Neural cell (in vitro differentiated cells): ENCODE measurements at regions not wholly inside any gene's neighbourhood (a gene's known extent, or its start where the extent isn't known, plus 50 kb on each side); places are given as distances from the start of the nearest gene placed in this dataset.

Experiments used
- H2AFZ ChIP-seq: fragments of 200-600, 300-800 bp; sonication (generic), shearing (Covaris generic); 2 replicates; pipeline ENCODE4 v1.6.0; 2014; ENCODE audit warnings: low read depth, mild to moderate bottlenecking, antibody characterized with exemption, low read length, moderate library complexity
- H3F3A ChIP-seq: fragments of 200-600 bp; shearing (Covaris generic); 2 replicates; pipeline ENCODE4 v1.6.1; 2016; ENCODE audit warnings: mild to moderate bottlenecking, moderate library complexity, mixed read lengths, antibody characterized with exemption, low read length; ENCODE audit not compliant: insufficient read depth, poor library complexity, severe bottlenecking
- H3K27ac ChIP-seq: fragments of 200-600, 300-800 bp; sonication (generic), shearing (Covaris generic); 2 replicates; pipeline ENCODE4 v1.5.1; 2014; ENCODE audit warnings: mild to moderate bottlenecking, low read length, moderate library complexity
- H3K27me3 ChIP-seq: fragments of 300-800, 200-600 bp; sonication (generic), shearing (Covaris generic); 2 replicates; pipeline ENCODE4 v1.6.0; 2014; ENCODE audit warnings: mild to moderate bottlenecking, low read depth, low read length, moderate library complexity; ENCODE audit not compliant: insufficient read depth
- H3K36me3 ChIP-seq: fragments of 300-800, 200-600 bp; sonication (generic), shearing (Covaris generic); 2 replicates; pipeline ENCODE4 v1.5.1; 2014; ENCODE audit warnings: mild to moderate bottlenecking, antibody characterized with exemption, low read length, moderate library complexity; ENCODE audit not compliant: insufficient read depth
- H3K4me2 ChIP-seq: fragments of 300-800, 200-600 bp; sonication (generic), shearing (Covaris generic); 2 replicates; pipeline ENCODE4 v1.6.0; 2014; ENCODE audit warnings: mild to moderate bottlenecking, low read length
- H3K4me3 ChIP-seq: fragments of 300-800, 200-600 bp; sonication (generic), shearing (Covaris generic); 2 replicates; pipeline ENCODE4 v1.5.1; 2014; ENCODE audit warnings: mild to moderate bottlenecking, low read length, moderate library complexity
- H3K79me2 ChIP-seq: fragments of 200-600 bp; shearing (Covaris generic); replicated peaks from 2 replicates; pipeline ENCODE4 v1.6.0; 2014; ENCODE audit warnings: mild to moderate bottlenecking, low read length, moderate library complexity; ENCODE audit not compliant: insufficient read depth
- H3K9ac ChIP-seq: fragments of 300-800, 200-600 bp; sonication (generic), shearing (Covaris generic); 2 replicates; pipeline ENCODE4 v1.6.1; 2016; ENCODE audit warnings: mild to moderate bottlenecking, low read length, mixed read lengths
- H3K9me2 ChIP-seq: fragments of 200-600 bp; shearing (Covaris generic); 2 replicates; pipeline ENCODE4 v1.6.1; 2016; ENCODE audit warnings: mild to moderate bottlenecking, low read length, mixed read lengths; ENCODE audit not compliant: insufficient read depth
- H3K9me3 ChIP-seq: fragments of 200-600, 300-800 bp; sonication (generic), shearing (Covaris generic); 2 replicates; pipeline ENCODE4 v1.6.1; 2016; ENCODE audit warnings: mild to moderate bottlenecking, mixed run types, low read length, moderate library complexity, mixed read lengths
- H4K20me1 ChIP-seq: fragments of 200-600 bp; shearing (Covaris generic); 2 replicates; pipeline ENCODE4 v1.6.1; 2016; ENCODE audit warnings: mild to moderate bottlenecking, mixed run types; ENCODE audit not compliant: insufficient read depth
- CTCF ChIP-seq: fragments of 450-650 bp; IDR thresholded peaks from 2 replicates; pipeline ENCODE4 v1.5.1; 2014; ENCODE audit warnings: antibody characterized with exemption, mild to moderate bottlenecking, moderate library complexity; ENCODE audit not compliant: poor library complexity, severe bottlenecking
- EP300 ChIP-seq: fragments of 450-650 bp; conservative IDR thresholded peaks from 2 replicates; pipeline ENCODE4 v1.6.1; 2014; ENCODE audit warnings: antibody characterized with exemption, mild to moderate bottlenecking, moderate library complexity; ENCODE audit not compliant: poor library complexity, severe bottlenecking
- EZH2 ChIP-seq: fragments of 200-600, 300-800 bp; shearing (Covaris generic), sonication (generic); IDR thresholded peaks from 2 replicates; pipeline ENCODE4 v1.6.1; 2014; ENCODE audit warnings: antibody characterized with exemption, low read length, borderline replicate concordance, mild to moderate bottlenecking; ENCODE audit not compliant: insufficient read depth, poor library complexity, severe bottlenecking
- MXI1 ChIP-seq: fragments of 450-650 bp; conservative IDR thresholded peaks from 2 replicates; pipeline ENCODE4 v1.6.1; 2014; ENCODE audit warnings: antibody characterized with exemption, mild to moderate bottlenecking; ENCODE audit not compliant: poor library complexity, severe bottlenecking
- POLR2AphosphoS5 ChIP-seq: IDR thresholded peaks from 2 replicates; pipeline ENCODE4 v1.6.1; 2012
- RAD21 ChIP-seq: fragments of 450-650 bp; conservative IDR thresholded peaks from 2 replicates; pipeline ENCODE4 v1.6.1; 2014; ENCODE audit warnings: antibody characterized with exemption, mild to moderate bottlenecking, moderate library complexity
- REST ChIP-seq: IDR thresholded peaks from 2 replicates; pipeline ENCODE4 v1.6.1; 2012; ENCODE audit warnings: borderline replicate concordance
- SMC3 ChIP-seq: fragments of 450-650 bp; conservative IDR thresholded peaks from 2 replicates; pipeline ENCODE4 v1.6.1; 2014; ENCODE audit warnings: antibody characterized with exemption, mild to moderate bottlenecking, moderate library complexity; ENCODE audit not compliant: poor library complexity
- TAF1 ChIP-seq: IDR thresholded peaks from 2 replicates; pipeline ENCODE4 v1.6.1; 2012; ENCODE audit warnings: low read depth

- Histone ChIP-seq H3K9me2 (no peaks in the 10 kb centered on the region), H3K27me3 (no peaks in the 10 kb centered on the region), H3F3A (no peaks in the 10 kb centered on the region), H4K20me1 (no peaks in the 10 kb centered on the region), H3K27ac (peak overlapping the region; percentile 92), H3K9ac (no peak overlapping the region), H3K36me3 (no peaks in the 10 kb centered on the region), H3K79me2 (no peaks in the 10 kb centered on the region), H3K4me3 (no peak overlapping the region), H2AFZ (no peak overlapping the region), H3K9me3 (no peaks in the 10 kb centered on the region), H3K4me2 (no peak overlapping the region)
- TF ChIP-seq MXI1 (no peak), TAF1 (no peak), CTCF (no peak), EZH2 (no peak), REST (no peak), SMC3 (no peak), POLR2AphosphoS5 (no peak), EP300 (no peak), RAD21 (no peak)
These were observed 153.9 kb downstream of the RNASET2 start for GRCh38 chr6:166802401-166802800.

GRCh38 chr6:166800137-166800536, 156.2 kb downstream of the RNASET2 start:
- Histone ChIP-seq H4K20me1 (no peaks in the 10 kb centered on the region), H3K9ac (no peak overlapping the region), H3K4me3 (no peak overlapping the region), H2AFZ (no peak overlapping the region), H3K9me2 (no peaks in the 10 kb centered on the region), H3K9me3 (no peaks in the 10 kb centered on the region), H3K27me3 (no peaks in the 10 kb centered on the region), H3F3A (no peaks in the 10 kb centered on the region), H3K4me2 (no peak overlapping the region), H3K79me2 (no peaks in the 10 kb centered on the region), H3K27ac (no peak overlapping the region), H3K36me3 (no peaks in the 10 kb centered on the region)
- TF ChIP-seq EP300 (no peak), EZH2 (no peak), MXI1 (no peak), TAF1 (no peak), POLR2AphosphoS5 (no peak), SMC3 (no peak), REST (no peak), RAD21 (no peak), CTCF (no peak)
